C4-2B (cell line): ENCODE measurements at regions not wholly inside any gene's neighbourhood (a gene's known extent, or its start where the extent isn't known, plus 50 kb on each side); places are given as distances from the start of the nearest gene placed in this dataset.

Experiments
- CTCF ChIP-seq: fragments of 450-650 bp; conservative IDR thresholded peaks from 2 replicates; pipeline ENCODE4 v1.5.1; 2017; ENCODE audit warnings: mild to moderate bottlenecking
- ZFX ChIP-seq: fragments of 450-650 bp; IDR thresholded peaks from 2 replicates; pipeline ENCODE4 v1.6.1; 2017

DNA sequence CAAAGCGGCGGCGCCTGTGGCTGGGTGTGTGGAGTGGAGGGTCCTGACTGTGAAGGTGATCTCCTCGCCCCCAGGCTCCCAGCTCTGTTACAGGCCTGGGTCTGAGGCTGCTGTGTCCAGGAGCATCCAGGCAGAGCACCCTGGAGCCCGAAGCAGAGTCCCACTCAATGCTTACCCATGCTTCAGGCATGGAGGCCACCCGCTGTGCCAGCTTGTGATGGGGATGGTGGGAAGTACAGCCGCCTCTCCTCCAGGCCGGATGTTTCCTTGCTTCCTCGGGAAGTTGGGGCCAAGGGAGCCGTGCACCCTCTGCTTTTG is 255.9 kb upstream of the IRX1 start:
- TF ChIP-seq CTCF (no peak), ZFX (no peak)
